ENCODE measurements at regions not wholly inside any gene's neighbourhood (a gene's known extent, or its start where the extent isn't known, plus 50 kb on each side); places are given as distances from the start of the nearest gene placed in this dataset.
"Not testable (repeated sequence)": the region's sequence is repeated elsewhere in the genome, so short reads cannot be mapped to it uniquely, and the experiment has no call there.

DNA sequence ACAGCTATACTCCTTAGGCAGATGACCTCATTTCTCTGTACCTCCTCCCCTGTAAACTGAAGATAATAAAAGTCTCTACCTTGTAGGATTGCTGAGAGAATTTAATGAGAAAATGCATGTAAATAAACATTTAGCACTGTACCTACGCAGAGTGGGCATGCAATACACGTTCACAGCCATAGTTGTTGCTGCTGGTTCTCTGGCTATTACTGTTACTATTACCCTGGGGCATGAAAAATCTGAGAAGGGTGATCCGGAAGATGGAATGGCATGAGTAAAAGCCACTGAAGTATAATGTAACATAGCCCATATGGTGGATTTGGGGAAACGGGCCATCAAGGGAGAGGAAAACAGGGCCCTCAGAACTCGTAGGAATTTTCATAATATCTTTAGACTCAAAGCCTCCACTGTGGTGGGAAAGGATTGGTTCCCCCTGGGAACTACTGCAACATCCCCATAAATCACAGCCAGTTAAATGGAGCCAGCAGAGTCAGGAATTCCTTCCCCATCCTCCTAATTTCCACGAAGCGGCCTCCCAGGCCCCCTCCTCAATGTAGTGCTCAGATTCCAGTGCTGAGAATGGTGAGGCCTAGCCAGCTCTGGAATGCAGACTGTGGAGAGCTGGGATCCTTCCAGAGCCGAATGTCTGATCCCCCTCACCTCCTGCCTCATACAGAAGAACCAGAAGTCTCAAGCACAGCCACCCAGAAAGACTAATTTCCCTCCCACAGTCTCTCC lies 205.3 kb downstream of the MN1 start:
- no peak for DNase-seq (ENCODE audit: low read depth in 1 of 2, low spot score in 1 of 2)

DNA sequence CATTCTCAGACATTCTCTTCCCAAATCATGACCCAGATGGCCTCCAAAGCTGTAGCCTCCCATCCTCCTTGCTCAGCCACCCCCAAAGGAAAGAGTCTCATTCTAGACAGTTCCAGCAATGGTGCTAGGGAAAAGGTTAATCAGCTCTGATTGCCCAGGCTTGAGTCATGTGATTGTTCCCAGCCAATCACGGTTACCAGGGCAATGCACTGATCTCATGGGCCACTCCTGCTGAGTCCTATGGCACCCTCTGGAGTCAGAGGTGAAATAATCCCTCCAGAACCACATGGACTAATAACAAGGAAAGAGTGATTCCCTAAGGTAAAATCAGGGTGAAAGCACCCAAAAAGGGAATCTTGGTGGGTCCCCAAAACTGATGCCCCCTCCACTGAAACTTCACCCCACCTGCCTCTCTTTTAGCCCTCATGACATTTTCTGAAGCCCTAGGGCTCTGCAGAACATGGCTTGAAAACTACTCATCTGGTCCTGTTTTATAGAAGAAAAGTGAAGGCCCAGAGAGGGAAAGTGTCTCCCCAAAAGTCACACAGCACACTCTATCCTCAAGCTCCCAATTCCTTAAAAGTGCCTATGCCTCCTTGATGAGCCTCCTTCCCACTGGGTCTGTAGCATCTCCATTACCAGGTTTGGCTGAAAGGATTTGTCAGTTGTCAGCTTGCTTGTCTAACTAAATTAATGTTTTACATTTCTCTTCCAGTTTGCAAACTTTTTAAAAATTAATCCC lies 203.7 kb downstream of the MN1 start:
- no peak for DNase-seq (ENCODE audit: low read depth in 1 of 2, low spot score in 1 of 2)

DNA sequence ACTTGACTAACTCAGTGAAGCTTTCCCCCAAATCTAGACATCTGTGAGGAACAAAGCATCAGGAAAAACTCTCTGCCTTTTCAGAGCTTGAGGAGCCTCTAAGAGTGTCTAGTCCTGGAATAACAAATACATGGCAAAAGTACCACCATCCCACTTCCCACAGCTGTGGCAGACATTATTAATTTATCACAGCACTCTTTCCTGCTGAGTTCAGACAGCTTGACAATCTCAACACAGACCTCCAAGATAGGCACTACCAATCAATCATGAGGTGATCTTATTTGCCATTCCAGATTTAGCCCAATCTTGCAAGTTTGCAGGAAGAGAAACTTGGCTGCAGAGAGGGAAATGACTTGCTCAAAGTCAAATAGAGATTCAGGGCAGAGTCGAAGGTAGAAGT lies 202.8 kb downstream of the MN1 start:
- no peak for DNase-seq (ENCODE audit: low read depth in 1 of 2, low spot score in 1 of 2)

DNA sequence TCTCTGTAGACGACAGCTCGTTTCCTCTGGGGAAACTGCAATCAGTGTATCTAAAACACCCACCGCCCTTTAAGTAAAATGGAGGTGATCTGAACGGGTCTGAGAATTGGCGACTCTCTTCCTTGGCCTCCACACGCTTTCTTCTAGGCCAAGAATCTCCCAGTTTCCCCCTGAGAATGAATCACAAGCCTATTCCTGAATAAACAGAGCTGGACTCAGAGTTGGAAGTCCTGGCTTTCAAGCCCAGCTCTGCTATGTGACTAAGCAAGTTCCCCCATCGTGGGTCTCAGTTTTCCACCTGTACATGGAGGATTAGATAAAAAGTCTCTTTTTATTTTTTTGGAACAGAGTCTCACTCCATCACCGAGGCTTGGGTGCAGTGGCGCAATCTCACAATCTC lies 200.4 kb downstream of the MN1 start:
- DNase-seq (ENCODE audit: low read depth in 1 of 2, low spot score in 1 of 2): no peak

DNA sequence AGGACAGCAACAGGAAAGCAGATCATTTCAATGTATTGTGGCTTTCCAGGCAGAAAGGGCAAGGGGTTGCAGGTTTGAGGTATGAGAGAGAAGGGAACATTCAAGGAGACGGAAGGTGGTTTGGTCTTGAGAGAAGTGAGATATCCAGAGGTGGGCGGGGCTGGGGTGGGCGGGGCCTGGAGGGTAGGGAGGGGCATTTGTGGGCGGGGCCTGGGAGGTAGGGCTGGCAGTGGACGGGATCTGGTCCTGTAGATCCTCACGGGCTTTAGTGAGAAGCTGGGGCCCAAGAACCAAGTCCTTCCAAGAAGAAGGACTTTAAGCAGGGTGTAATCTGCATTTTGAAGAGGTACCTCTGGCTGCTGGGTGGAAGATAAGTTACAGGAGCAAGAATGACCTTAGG lies 199.2 kb downstream of the MN1 start:
- DNase-seq (ENCODE audit: low read depth in 1 of 2, low spot score in 1 of 2): no peak

DNA sequence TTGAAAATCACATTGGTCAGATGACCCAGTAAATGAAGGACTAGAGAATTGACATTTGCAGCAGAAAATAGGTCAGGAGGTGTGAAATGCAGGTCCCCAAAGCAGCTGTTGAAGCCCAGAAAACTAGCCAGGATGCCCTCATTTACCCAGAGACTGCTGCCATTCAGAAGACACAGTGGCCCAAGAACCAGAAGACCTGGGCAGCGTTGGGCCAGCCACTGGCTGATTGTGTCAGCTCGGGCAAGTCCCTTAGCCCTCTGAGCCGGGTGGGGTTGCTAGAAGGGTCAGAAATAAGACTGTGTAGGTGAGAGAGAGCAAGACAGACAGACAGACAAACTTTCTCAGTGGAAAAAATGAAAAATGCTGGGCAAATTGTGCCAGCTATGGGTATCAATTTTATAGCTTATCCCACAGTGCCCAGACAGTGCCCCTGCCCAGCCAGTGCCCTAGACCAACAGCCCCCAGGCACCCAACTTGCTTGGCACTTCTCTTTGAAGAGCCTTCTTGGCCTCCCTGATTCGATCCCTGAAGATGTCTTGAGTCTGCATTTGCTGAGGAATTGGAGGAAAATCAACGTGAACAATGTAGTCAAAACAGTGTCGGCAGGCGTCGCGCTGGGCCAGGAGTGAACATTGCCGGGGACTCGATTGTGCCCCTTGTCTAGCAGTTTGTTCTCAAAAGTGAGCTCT lies 198.3 kb downstream of the MN1 start:
- DNase-seq (ENCODE audit: low read depth in 1 of 2, low spot score in 1 of 2): no peak

DNA sequence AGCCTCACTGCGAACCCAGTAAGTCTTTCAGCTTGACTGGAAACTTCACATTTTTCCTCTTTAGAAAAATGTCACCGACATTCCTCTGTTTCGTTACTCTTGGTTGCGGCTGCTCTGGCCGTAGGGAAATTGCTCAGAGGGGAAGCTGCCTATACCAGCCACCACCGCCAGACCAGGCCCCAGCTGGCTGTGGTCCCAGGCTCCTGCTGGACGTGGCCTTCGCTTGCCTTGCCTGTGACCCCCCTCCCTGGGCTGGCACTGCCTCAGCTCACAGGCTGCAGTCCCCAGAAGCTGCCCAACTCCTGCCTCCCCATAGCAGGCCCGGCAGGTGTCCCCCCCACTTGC lies 197.8 kb downstream of the MN1 start:
- DNase-seq (ENCODE audit: low read depth in 1 of 2, low spot score in 1 of 2): no peak

DNA sequence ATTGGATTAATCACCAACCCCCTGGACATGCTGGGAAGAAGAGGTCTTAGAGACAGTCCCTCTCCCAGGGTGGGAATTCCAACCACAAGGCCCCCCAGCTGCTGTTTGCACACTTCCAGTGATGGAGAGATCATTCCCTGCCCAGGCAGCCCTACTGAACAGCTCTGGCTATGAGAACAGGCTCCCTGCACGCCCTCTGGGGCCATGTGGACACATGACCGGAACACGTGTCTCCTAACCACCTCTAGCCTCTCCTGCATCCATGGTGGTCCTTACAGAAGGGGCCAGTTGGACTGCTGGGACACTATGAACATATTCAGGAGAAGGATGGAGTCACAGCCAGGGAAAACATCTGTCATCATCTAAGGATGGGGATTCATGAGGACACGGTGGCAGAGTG lies 196.2 kb downstream of the MN1 start:
- DNase-seq (ENCODE audit: low read depth in 1 of 2, low spot score in 1 of 2): no peak

DNA sequence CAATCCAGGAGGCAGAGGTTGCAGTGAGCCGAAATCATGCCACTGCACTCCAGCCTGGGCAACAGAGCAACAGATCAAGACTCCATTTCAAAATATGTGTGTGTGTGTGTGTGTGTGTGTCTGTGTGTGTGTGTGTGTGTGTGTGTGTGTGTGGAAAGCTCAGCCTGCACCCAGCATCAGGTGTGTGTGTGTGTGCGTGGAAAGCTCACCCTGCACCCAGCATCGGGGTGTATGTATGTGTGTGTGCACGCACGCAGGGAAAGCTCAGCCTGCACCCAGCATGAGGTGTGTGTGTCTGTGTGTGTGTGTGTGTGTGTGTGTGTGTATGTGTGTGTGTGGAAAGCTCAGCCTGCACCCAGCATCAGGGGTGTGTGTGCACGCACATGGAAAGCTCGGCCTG lies 193.8 kb downstream of the MN1 start:
- not testable (repeated sequence) for DNase-seq (ENCODE audit: low read depth in 1 of 2, low spot score in 1 of 2)

DNA sequence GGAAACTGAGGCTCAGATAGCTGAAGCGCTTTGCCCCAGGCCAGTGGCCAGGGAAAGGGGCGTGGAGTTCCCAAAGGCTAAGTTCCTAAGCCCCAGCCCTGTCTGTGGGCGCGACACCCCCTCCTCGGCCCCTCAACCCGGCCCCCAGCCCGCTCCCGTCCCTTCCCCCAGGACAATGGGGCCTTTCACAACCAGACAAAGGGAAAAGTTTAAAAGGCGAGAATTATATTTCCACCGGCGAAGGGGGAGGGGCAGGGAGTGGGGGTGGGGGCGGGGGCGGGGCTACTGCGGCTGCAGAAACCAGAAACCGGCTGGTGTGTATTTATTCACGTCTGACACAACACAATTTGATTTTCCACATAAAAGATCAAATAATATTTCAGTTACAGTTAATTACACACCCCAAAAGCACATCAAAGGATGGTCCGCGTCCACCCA lies 192.1 kb downstream of the MN1 start:
- no peak for DNase-seq (ENCODE audit: low read depth in 1 of 2, low spot score in 1 of 2)

DNA sequence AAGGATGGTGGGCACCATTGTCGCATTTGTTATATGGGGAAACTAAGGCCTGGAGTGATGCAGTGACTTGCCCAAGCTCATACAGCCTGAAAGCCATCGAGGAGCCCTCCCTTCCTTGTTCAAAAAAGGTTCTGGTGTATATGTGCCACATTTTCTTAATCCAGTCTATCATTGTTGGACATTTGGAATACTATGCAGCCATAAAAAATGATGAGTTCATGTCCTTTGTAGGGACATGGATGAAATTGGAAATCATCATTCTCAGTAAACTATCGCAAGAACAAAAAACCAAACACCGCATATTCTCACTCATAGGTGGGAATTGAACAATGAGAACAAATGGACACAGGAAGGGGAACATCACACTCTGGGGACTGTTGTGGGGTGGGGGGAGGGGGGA lies 191.4 kb downstream of the MN1 start:
- not testable (repeated sequence) for DNase-seq (ENCODE audit: low read depth in 1 of 2, low spot score in 1 of 2)

DNA sequence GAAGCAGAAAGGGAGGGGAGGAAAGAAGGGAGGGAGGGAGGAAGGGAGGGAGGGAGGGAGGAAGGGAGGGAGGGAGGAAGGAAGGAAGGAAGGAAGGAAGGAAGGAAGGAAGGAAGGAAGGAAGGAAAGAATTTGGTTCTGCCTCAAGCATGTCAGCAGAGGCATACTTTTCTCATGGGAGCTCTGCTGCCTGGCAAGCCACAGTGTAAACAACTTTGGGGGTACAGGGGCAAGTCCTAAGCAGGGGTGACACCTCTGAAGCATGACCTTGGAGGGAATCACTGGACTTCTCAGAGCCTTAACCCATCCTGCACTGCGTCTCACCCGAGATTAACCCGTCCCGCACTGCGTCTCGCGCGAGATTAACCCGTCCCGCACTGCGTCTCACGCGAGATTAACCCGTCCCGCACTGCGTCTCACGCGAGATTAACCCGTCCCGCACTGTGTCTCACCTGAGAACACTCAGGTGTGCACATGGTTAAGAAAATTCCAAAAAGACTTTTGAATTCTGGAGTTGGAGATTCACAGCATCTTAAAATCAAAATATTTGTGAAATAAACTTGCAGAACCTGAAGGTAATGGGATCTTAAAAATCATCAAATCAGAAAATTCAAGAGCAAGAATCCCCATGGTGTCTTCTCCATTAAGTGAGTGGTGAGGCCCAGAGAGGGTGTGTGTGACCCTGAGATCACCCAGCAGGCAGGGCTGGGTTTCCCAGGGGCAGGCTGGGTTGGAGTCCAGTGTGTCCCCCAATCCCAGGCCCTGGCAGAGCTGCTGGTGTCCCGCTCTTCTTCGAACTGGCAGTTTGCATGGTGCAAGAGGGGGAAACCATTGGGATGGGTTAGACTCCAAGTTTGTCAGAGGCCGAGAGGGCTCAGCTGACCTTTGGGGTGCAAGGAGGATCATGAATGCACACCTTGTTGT lies 190.4 kb downstream of the MN1 start:
- DNase-seq (ENCODE audit: low read depth in 1 of 2, low spot score in 1 of 2): no peak

DNA sequence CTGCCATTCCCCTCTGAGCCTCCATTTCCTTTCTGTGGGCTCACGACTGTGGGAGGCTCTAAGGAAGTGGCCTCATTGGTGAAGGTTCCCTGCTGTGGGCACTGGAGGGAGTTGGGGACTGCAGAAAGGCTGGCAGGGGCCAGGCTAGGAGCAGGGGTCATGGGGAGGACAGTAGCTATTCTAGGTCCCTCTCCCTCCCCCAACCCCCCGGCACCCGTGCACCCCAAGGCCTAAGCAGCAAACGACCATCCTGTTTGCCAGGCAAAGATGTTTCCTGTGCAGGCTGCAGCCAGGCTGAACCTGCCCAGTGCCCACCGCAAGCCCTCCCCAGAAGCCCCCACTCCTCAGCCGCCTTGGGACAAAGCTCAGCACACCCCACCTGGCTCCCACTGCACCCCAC lies 189.4 kb downstream of the MN1 start:
- no peak for DNase-seq (ENCODE audit: low read depth in 1 of 2, low spot score in 1 of 2)

DNA sequence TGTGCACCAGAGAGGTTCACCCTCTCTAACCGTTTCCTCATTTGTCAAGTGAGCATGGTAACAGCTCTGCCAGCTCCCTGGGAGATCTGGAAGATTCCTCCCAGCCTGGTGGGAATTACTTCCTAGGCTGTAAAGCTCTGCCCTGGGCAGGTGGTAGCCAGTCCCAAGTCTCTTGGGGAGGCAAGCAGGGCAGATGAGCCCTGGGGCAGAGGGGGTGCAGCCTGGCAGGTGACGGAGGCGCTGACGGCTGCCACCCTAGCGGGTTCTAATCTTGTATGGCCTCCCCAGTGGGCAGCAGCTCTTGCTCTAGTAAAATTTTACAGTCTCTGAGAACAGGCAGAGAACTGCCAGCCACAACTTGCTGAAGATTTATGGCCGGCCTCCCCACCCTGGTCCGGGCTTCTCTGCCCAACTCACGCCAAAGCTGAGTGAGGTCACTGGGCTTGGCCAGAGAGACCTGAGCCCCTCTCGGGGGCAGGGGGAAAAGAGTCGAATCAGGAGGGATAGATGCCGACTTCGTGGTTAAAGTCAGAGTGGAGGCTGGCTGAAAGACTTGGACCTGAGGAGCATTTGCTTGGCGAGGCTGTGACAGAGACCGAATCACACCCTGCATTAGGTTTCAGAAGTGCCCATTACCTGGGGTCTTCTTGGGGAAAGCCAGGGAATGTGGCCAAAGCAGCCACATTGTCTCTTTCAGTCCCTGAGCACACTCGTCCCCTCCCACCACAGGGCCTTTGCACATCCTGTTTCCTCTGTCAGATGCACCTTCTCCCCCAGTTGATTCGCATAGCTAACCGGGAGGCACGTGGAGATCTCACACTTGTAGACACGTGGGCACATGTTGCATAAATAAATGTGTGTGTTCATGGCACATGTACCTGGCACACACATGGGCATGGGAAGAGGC lies 188.2 kb downstream of the MN1 start:
- no peak for DNase-seq (ENCODE audit: low read depth in 1 of 2, low spot score in 1 of 2)

DNA sequence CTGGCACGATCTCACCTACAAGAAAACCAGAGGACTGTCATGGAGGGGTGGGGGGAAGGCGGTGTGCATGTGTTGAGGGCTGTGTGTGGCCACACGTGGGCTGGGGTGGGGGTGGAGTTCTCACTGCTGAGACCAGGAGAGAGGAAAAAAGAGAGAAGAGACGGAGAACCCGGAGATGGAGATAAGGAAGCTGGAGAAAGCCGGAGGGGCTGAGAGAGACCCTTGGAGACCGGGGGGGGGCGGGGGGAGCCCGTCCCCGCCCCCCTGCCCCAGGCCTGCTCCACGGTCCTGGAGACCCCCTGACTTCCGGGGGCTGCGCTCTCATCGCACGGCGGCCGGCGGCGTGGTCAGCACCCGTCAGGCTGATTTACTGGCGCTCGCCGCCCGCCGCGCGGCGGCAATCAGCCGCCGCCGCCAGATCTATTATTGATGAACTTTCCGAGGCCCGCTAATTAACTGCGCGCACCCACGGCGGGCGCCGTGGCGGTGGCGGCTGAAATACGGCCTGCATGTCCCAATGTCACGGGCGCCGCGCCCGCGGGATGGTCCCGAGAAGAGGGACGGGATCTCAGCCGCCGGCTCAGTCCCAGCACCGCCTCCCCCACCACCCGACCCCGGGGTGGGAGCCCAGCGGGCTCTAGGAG lies 187.4 kb downstream of the MN1 start:
- DNase-seq (ENCODE audit: low read depth in 1 of 2, low spot score in 1 of 2): no peak

DNA sequence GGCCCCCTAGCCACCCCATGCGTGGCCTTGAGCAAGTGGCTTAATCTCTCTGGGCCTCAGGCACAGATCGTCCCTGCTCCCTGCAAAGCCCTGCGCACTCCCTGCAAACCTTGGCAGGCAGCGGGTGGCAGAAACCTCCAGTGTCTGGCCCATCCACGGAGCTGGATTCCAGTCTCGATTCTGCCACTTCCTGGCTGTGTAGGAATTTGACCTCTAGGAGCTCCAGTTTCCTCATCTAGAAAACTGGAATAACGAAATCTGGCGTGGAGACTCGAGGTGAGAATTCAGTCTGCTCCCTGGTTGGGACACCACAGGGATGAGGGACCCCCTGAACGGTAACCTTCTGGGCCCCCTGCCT lies 186.9 kb downstream of the MN1 start:
- DNase-seq (ENCODE audit: low read depth in 1 of 2, low spot score in 1 of 2): no peak

DNA sequence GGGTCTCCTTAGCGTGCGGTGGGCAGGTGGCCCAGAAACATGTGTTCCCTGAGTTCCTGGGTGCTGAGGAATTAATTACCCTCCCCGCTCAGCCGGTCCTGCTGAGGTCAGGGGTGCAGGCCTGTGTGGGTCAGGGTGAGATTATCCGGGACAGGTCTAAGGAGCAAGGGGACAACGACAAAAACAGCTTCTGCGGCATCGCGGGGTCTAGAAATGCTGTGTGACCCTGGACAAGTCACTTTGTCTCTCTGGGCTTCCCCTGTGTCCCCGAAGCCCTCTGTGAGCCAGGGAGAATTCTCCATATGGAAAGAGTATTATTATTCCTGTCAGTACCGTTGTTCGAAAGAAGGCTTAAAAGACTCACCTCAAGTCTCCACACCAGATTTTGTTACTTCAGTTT lies 186.1 kb downstream of the MN1 start:
- no peak for DNase-seq (ENCODE audit: low read depth in 1 of 2, low spot score in 1 of 2)

DNA sequence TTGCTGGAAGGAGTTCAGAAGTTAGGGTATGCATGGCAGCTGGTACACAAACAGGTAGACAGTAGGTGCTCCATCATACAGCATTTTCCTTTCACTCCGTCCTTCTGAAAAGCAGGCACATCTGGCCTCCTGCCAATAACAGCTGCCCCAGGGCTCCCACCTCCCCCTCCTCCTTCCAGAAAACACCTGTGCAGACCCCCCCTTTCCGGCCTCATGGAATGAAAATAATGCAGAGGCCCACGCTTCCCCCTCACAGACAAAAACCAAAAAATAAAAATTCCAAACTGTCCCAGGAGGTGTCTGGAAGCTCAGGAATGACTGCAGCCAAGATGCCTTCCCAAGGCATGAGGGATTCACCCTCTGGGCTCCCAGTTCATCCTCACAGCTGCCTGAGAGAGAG lies 185.5 kb downstream of the MN1 start:
- no peak for DNase-seq (ENCODE audit: low read depth in 1 of 2, low spot score in 1 of 2)

DNA sequence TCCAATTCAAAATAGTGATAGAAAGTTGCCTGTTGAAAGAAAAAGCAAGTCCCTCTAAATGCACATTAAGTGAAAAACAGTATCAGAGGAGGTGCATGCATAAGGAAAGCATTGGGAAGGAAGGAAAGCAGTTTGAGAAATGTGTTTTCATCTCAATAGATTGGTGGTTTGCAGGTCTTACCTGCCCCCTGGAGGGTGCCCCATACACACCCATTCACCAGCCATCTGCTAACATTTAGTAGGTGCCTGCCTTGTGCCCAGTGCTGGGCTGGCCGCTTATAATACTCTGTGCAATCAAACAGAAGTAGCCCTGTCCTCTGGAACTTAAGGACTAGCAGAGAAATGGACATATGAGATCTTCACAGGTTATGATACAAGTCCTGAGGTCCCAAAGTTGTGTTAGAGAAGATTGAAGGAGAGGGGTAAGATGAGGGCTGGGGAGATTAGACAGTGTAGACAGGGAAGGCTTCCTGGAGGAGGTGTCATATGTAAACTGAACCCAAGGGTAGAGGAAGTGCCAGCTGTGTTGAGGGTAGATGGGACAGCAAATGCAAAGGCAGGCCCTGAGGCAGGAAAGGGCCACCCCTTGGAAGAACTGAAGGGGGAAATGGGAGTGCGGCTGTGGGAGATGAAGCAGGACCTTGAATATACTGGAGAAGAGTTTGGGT lies 184.2 kb downstream of the MN1 start:
- no peak for DNase-seq (ENCODE audit: low read depth in 1 of 2, low spot score in 1 of 2)

Data from stimulated activated CD4-positive, alpha-beta T cell treated with anti-CD3 and anti-CD28 coated beads, Interleukin-15, amount 100 ng/mL, for 1 hour (primary cell).